Thoracic aorta (tissue), 2 donors: ENCODE measurements at regions not wholly inside any gene's neighbourhood (a gene's known extent, or its start where the extent isn't known, plus 50 kb on each side); places are given as distances from the start of the nearest gene placed in this dataset.

Experiments used
- ATAC-seq: fragments of 150-250 bp; one replicate; pipeline ENCODE4 v1.8.0; 2017; ENCODE audit warnings: low read depth; ENCODE audit not compliant: insufficient number of reproducible peaks, low FRiP score
- DNase-seq: peaks from one replicate; pipeline ENCODE4 v3.0.0-alpha.2; 2020; ENCODE audit warnings: low spot score
- H3K27ac ChIP-seq, 2 donors: fragments of 200-600 bp; sonication (generic); 1 replicate in 1 of 2; 2 replicates in 1 of 2; pipeline ENCODE4 v1.5.1; 2016; ENCODE audit warnings: mild to moderate bottlenecking in 2 of 2, moderate library complexity in 2 of 2
- H3K27me3 ChIP-seq: fragments of 200-600 bp; sonication (generic); replicated peaks from 2 replicates; pipeline ENCODE4 v1.6.0; 2016; ENCODE audit warnings: mild to moderate bottlenecking; ENCODE audit not compliant: insufficient read depth
- H3K36me3 ChIP-seq: fragments of 200-600 bp; sonication (generic); one replicate; pipeline ENCODE4 v1.5.1; 2016
- H3K4me1 ChIP-seq, 2 donors: fragments of 200-600 bp; sonication (generic); 1 replicate in 1 of 2; 2 replicates in 1 of 2; pipeline versions ENCODE4 v1.5.1 to v1.6.0; 2016; ENCODE audit warnings: low read depth in 2 of 2, mild to moderate bottlenecking in 1 of 2; ENCODE audit not compliant: control insufficient read depth in 1 of 2
- H3K4me3 ChIP-seq: fragments of 200-600 bp; sonication (generic); 2 replicates; pipeline ENCODE4 v1.5.1; 2016; ENCODE audit warnings: mild to moderate bottlenecking
- H3K9me3 ChIP-seq: fragments of 200-600 bp; sonication (generic); 2 replicates; pipeline ENCODE4 v1.5.1; 2016
- TF ChIP-seq, protein P1 (sequence below): fragments of 200-600 bp; sonication (generic); IDR thresholded peaks from one replicate; pipeline ENCODE4 v1.5.1; 2019; ENCODE audit warnings: antibody characterized with exemption

DNA sequence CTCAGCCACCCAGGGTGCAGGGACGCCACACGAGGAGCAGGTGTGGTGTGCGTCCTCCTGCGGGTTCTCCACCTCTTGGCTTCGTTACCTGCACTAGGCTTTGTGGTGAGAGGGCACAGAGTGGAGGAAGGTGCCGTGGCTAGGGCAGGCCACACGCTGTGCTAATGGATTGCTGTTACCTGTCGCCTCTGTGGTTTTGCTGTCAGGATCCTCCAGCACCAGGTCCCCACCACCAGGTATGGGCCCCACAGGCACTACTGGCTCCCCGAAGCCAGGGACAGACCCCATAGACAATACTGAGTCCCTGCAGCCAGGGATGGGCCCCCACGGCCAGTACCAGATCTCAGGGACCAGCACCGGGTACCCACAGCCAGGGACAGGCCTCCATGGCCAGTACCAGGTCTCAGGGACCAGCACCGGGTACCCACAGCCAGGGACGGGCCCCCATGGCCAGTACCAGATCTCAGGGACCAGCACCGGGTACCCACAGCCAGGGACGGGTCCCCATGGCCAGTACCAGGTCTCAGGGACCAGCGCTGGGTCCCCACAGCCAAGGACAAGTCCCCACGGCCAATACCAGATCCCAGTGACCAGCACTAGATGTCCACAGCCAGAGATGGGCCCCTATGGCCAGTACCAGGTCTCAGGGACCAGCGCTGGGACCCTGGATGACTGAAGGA is 315.6 kb downstream of the SEC14L1 start:
- H3K4me1 ChIP-seq = peaks cover 5 to 26% of the 10 kb centered on the region in 2 donors
- H3K27me3 ChIP-seq = no peaks in the 10 kb centered on the region
- ATAC-seq (no peak), DNase-seq (no peak)
- no peak overlapping the region for H3K4me3 ChIP-seq
- H3K27ac ChIP-seq = no peak overlapping the region
- TF ChIP-seq, protein P1, sequence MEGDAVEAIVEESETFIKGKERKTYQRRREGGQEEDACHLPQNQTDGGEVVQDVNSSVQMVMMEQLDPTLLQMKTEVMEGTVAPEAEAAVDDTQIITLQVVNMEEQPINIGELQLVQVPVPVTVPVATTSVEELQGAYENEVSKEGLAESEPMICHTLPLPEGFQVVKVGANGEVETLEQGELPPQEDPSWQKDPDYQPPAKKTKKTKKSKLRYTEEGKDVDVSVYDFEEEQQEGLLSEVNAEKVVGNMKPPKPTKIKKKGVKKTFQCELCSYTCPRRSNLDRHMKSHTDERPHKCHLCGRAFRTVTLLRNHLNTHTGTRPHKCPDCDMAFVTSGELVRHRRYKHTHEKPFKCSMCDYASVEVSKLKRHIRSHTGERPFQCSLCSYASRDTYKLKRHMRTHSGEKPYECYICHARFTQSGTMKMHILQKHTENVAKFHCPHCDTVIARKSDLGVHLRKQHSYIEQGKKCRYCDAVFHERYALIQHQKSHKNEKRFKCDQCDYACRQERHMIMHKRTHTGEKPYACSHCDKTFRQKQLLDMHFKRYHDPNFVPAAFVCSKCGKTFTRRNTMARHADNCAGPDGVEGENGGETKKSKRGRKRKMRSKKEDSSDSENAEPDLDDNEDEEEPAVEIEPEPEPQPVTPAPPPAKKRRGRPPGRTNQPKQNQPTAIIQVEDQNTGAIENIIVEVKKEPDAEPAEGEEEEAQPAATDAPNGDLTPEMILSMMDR = no peak
- no peaks in the 10 kb centered on the region for H3K9me3 ChIP-seq
- H3K36me3 ChIP-seq = no peaks in the 10 kb centered on the region

DNA sequence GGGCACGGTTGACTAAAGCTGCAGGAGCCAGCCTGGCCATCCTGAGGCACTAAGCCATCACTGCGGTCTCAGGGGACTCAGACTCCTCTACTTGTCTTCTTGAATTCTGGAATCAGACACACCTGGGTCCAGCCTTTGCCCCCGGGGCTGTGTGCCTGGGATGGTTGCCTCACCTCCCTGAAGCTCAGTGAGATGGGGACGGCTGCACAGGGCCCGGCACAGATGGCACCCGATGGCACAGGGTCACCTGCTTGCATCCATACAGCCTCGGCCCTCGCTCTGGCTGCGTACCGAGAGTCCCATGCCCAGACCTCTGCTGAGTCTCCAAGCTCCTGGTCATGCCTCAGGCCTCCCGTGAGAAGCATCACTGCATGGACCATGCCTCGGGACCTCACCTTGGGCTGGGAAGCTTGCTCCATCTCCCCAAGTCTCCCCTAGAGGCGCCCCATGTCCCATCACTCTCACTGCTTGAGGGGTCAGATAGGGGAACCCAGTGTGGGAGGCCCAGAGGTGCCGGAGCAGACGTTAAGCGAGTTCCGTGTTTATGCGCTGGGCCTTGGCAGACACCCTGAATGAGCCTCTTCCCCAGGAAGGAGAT is 316.3 kb downstream of the SEC14L1 start:
- Histone ChIP-seq H3K27me3 (no peaks in the 10 kb centered on the region), H3K9me3 (no peaks in the 10 kb centered on the region), H3K27ac (no peak overlapping the region), H3K36me3 (no peaks in the 10 kb centered on the region), H3K4me1 (peaks cover 5 to 19% of the 10 kb centered on the region in 2 donors), H3K4me3 (no peak overlapping the region)
- ATAC-seq (no peak), DNase-seq (no peak)
- TF ChIP-seq, protein P1 = no peak

DNA sequence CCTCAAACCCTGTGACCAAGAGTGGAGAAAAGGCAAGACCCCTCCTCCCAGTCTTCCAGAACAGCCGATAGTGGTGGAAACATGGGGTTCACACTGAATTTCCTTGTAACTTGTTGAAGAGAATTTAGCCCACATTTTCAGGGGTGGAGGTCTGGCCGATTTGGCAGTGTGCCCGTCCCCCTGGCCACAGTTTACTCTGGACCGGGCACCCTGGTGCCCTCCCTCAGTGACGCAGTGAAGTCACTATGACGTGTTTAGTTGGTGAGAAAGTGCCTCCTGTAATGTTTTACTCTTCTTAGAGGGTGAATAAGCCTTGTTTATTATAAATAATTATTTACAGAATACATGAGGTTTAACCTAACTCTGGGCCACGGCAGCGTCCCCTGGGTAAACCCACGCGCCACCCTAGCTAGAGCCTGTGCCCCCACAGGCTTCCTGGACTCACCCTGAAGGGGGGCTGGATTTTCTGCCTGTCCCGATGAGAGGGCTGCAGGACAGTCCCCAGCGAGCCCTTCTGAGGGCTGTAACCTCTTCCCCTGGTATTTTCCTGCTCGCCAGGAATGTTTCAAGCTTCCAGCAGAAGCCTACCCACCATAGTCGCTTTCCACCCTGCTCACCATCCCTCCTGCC is 316.9 kb downstream of the SEC14L1 start:
- H3K36me3 ChIP-seq = no peaks in the 10 kb centered on the region
- TF ChIP-seq, protein P1 = no peak
- no peaks in the 10 kb centered on the region for H3K27me3 ChIP-seq
- ATAC-seq (no peak), DNase-seq (no peak)
- H3K4me1 ChIP-seq = peaks cover 0 to 19% of the 10 kb centered on the region in 2 donors
- H3K27ac ChIP-seq = no peak overlapping the region
- no peak overlapping the region for H3K4me3 ChIP-seq
- H3K9me3 ChIP-seq = no peaks in the 10 kb centered on the region

DNA sequence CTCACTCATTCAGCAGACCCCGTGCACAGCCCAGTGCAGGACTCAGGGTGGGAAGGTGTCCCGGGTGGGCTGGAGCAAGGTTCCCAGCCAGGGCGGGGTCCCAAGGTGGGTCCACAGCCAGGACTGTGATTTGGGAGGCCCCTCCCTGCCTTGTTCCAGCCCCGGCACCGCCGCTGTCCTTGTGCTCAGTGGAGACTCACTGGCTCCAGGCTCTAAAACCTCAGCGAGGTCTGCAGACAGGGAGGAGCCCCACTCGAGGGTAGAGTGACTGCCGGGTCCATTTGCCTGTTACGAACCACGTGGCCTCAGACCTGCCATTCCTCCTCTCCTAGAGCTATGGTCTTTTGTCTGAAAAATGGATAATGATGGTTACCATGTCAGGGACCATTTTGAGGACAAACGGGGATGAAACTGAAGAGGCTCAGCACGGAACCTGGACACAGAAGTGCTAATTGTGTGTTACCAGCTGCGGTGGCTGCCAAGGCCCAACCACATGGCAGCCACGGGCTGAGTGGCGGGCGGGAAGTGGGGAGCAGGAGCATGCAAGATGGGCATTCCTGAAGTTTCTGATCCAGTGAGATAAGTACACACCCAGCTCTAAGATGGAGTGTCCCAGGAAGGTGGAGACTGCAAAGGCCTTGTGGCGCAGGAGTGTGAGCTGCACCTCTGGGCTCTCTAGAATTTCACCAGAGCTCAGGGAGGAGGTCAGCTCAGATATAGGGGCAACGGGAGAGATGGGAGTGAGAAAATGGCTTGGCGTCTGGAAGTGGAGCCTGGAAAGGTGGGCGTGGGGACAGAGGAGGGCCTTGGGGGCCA is 317.6 kb downstream of the SEC14L1 start:
- no peak overlapping the region for H3K27ac ChIP-seq
- no peak for ATAC-seq
- H3K4me3 ChIP-seq = no peak overlapping the region

More for the DNA sequence above, 317.6 kb downstream of the SEC14L1 start:
- TF ChIP-seq, protein P1 = no peak
- Histone ChIP-seq H3K27me3 (no peaks in the 10 kb centered on the region), H3K9me3 (no peaks in the 10 kb centered on the region), H3K4me1 (peaks cover 4 to 13% of the 10 kb centered on the region in 2 donors), H3K36me3 (no peaks in the 10 kb centered on the region)
- no peak for DNase-seq
